DND-41 (cell line): ENCODE measurements at regions not wholly inside any gene's neighbourhood (a gene's known extent, or its start where the extent isn't known, plus 50 kb on each side); places are given as distances from the start of the nearest gene placed in this dataset.
"Not testable (repeated sequence)": the region's sequence is repeated elsewhere in the genome, so short reads cannot be mapped to it uniquely, and the experiment has no call there.

ENCODE experiments used
- ATAC-seq: fragments of 200-7000 bp; cut with Tn5 transposase; 3 replicates; pipeline ENCODE4 v1.9.1; 2021; ENCODE audit warnings: low read depth; ENCODE audit not compliant: insufficient read depth
- DNase-seq: peaks from one replicate; pipeline ENCODE4 v3.0.0-alpha.2; 2020
- H2AFZ ChIP-seq: 2 replicates; pipeline ENCODE4 v1.6.0; 2012; ENCODE audit warnings: low read depth, low read length
- H3K27ac ChIP-seq: 2 replicates; pipeline ENCODE4 v1.5.1; 2012; ENCODE audit warnings: low read length, inconsistent platforms
- H3K27me3 ChIP-seq: fragments of 200-600 bp; sonication (generic); 2 replicates; pipeline ENCODE4 v1.6.0; 2012; ENCODE audit warnings: low read length, mild to moderate bottlenecking, inconsistent platforms; ENCODE audit not compliant: insufficient read depth, poor library complexity
- H3K36me3 ChIP-seq: 2 replicates; pipeline ENCODE4 v1.5.1; 2012; ENCODE audit warnings: low read length, inconsistent platforms; ENCODE audit not compliant: insufficient read depth
- H3K4me1 ChIP-seq: 2 replicates; pipeline ENCODE4 v1.5.1; 2012; ENCODE audit warnings: mild to moderate bottlenecking, low read length; ENCODE audit not compliant: insufficient read depth
- H3K4me2 ChIP-seq: 2 replicates; pipeline ENCODE4 v1.6.0; 2012; ENCODE audit warnings: mild to moderate bottlenecking, moderate library complexity, low read length, inconsistent platforms; ENCODE audit not compliant: insufficient read depth
- H3K4me3 ChIP-seq, 2 experiments: fragments of 200-600 bp in 1 of 2; shearing (Covaris generic) in 1 of 2; 2 replicates each; pipeline ENCODE4 v1.5.1; 2012 to 2016; ENCODE audit warnings: inconsistent platforms in 2 of 2, low read length in 2 of 2, mild to moderate bottlenecking in 2 of 2, low read depth in 1 of 2, moderate library complexity in 1 of 2
- H3K79me2 ChIP-seq: 2 replicates; pipeline ENCODE4 v1.6.0; 2012; ENCODE audit warnings: low read length, inconsistent platforms; ENCODE audit not compliant: insufficient read depth
- H3K9ac ChIP-seq: 2 replicates; pipeline ENCODE4 v1.6.0; 2012; ENCODE audit warnings: low read depth, mild to moderate bottlenecking, inconsistent platforms, low read length, moderate library complexity
- H3K9me3 ChIP-seq: 2 replicates; pipeline ENCODE4 v1.5.1; 2012; ENCODE audit warnings: low read length, moderate library complexity, mild to moderate bottlenecking, inconsistent platforms; ENCODE audit not compliant: insufficient read depth, severe bottlenecking
- H4K20me1 ChIP-seq: 2 replicates; pipeline ENCODE4 v1.6.0; 2012; ENCODE audit warnings: low read length; ENCODE audit not compliant: insufficient read depth

GRCh38 chr16:29346796-29347580 is 59.5 kb downstream of the NPIPB11 start:
- H3K79me2 ChIP-seq, H3K4me2 ChIP-seq: not testable (repeated sequence)

GRCh38 chr16:29346203-29346602 is 60.3 kb downstream of the NPIPB11 start:
- H3K36me3 ChIP-seq, H3K4me1 ChIP-seq, DNase-seq, ATAC-seq, H3K4me3 ChIP-seq, H4K20me1 ChIP-seq, H3K9me3 ChIP-seq, H3K9ac ChIP-seq, H3K27me3 ChIP-seq, H3K27ac ChIP-seq, H3K4me2 ChIP-seq, H3K79me2 ChIP-seq, H2AFZ ChIP-seq: not testable (repeated sequence)

More at GRCh38 chr16:29346796-29347580, 59.5 kb downstream of the NPIPB11 start:
- not testable (repeated sequence) for H3K9me3 ChIP-seq, H3K9ac ChIP-seq, H3K27me3 ChIP-seq, H2AFZ ChIP-seq, H3K4me1 ChIP-seq, H4K20me1 ChIP-seq, DNase-seq, H3K4me3 ChIP-seq, ATAC-seq, H3K36me3 ChIP-seq, H3K27ac ChIP-seq

- H3K9me3 ChIP-seq, DNase-seq, H3K36me3 ChIP-seq, H3K4me3 ChIP-seq, H3K27me3 ChIP-seq, H3K4me1 ChIP-seq, H2AFZ ChIP-seq, H3K27ac ChIP-seq, H3K79me2 ChIP-seq, H3K4me2 ChIP-seq, H3K9ac ChIP-seq, H4K20me1 ChIP-seq, ATAC-seq: not testable (repeated sequence)
Measured at GRCh38 chr16:29342937-29343336, 63.6 kb downstream of the NPIPB11 start.

- not testable (repeated sequence) for H3K79me2 ChIP-seq, H2AFZ ChIP-seq, H4K20me1 ChIP-seq, H3K9ac ChIP-seq, H3K27ac ChIP-seq, H3K4me2 ChIP-seq, H3K9me3 ChIP-seq, DNase-seq, H3K4me1 ChIP-seq, H3K4me3 ChIP-seq, H3K36me3 ChIP-seq, ATAC-seq, H3K27me3 ChIP-seq
Measured at GRCh38 chr16:29340779-29341438, 65.6 kb downstream of the NPIPB11 start.

GRCh38 chr16:29340235-29340634 is 66.3 kb downstream of the NPIPB11 start:
- DNase-seq, H3K9ac ChIP-seq, H3K4me2 ChIP-seq, H3K9me3 ChIP-seq, H3K79me2 ChIP-seq, H3K4me1 ChIP-seq, H4K20me1 ChIP-seq, H3K4me3 ChIP-seq, H3K36me3 ChIP-seq, H2AFZ ChIP-seq, H3K27ac ChIP-seq, H3K27me3 ChIP-seq, ATAC-seq: not testable (repeated sequence)

DNA sequence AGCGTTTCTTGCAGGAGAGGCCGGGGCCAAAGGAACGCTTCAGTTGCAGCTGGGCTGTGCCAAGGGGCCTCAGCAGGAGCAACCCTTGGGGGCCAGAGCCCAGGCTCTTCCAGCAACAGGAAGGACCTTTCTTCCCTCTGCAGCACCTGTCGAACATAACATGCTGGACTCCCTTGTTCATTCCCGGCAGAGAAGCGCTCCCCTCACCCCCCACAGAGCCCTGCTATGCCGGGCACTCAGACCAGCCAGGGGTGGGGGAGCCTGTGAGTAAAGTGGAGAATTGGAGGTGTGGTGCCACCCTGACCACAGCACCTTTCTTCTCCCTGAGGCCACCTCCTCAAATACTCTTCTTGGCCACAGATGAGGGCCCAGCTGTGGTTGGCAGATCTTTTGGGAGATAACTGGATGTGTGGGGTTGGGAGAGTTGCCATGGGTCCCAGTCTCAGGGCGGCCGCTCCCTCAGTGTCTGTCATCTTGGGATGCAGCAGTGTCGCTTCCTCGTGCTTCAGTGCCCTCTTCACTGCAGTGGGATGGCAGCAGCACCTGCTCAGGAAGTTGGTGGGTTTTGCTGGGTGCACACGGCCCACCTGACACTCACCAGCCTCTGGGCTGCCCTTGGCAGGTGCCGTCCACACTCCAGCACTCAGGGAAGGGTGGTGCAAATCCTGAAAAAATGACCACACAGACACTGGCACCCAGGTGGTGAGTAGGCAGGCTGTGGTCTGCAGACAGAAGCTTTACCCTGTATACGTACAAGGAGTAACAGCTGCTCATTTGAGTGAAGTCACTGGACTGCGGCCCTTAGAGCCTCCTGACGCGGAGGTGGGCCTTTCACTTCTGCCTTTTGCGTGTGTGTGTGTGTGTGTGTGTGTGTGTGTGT is 67.5 kb downstream of the NPIPB11 start:
- H3K9ac ChIP-seq, H2AFZ ChIP-seq, H3K4me2 ChIP-seq, H3K27ac ChIP-seq, H4K20me1 ChIP-seq, H3K27me3 ChIP-seq, H3K79me2 ChIP-seq, H3K4me1 ChIP-seq, H3K9me3 ChIP-seq, H3K4me3 ChIP-seq, H3K36me3 ChIP-seq: not testable (repeated sequence)
- DNase-seq = peak; percentile 18
- ATAC-seq = peak; percentile 49

DNA sequence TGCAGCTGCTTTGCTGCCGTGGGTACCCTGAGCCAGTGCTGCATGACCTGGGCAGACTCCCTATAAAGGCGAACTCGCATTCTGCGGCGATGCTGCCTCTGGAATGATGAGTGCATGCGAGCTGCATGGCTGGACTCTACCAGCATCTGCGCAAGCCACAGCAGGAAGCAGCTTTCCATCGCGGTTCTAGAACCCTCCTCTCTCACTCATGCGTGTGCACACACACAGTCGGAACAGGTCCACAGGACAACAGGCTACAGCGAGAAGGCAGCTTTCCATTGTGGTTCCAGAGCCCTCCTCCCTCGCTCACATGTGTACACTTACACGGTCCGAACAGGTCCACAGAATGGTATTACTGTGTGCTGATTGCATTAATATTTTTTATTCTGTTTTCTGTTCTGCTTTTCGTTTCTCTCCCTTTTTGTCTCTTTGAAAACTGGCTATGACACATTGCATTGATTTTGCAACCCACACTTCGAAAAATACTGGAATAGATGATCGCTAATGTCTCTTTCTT is 69.1 kb downstream of the NPIPB11 start:
- not testable (repeated sequence) for H3K9me3 ChIP-seq, H3K9ac ChIP-seq, H3K4me1 ChIP-seq, H3K27ac ChIP-seq, H2AFZ ChIP-seq, H3K27me3 ChIP-seq, H3K4me2 ChIP-seq, H3K79me2 ChIP-seq, ATAC-seq, H4K20me1 ChIP-seq, H3K4me3 ChIP-seq, DNase-seq, H3K36me3 ChIP-seq

DNA sequence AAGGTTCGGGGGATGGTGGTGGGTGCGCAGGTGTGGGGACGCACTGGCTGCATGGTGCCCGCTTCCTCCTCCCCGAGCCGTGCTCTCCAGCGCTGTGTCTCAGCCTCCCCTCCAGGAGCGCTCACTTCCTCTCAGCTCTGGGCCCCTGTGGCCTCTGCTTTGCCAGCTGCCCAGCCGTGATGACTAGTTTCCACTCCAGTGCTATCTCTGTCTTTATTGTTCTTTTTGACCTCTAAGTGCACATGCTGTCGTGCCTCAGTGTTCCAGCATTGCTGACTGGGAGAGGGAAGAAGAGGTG is 71.0 kb downstream of the NPIPB11 start:
- not testable (repeated sequence) for H3K4me2 ChIP-seq, H3K9ac ChIP-seq, H3K27me3 ChIP-seq, ATAC-seq, H3K9me3 ChIP-seq, H3K4me1 ChIP-seq, H2AFZ ChIP-seq, H3K36me3 ChIP-seq, DNase-seq, H3K79me2 ChIP-seq, H3K27ac ChIP-seq, H4K20me1 ChIP-seq, H3K4me3 ChIP-seq
